ENCODE measurements at regions not wholly inside any gene's neighbourhood (a gene's known extent, or its start where the extent isn't known, plus 50 kb on each side); places are given as distances from the start of the nearest gene placed in this dataset.
"Not testable (repeated sequence)": the region's sequence is repeated elsewhere in the genome, so short reads cannot be mapped to it uniquely, and the experiment has no call there.

DNA sequence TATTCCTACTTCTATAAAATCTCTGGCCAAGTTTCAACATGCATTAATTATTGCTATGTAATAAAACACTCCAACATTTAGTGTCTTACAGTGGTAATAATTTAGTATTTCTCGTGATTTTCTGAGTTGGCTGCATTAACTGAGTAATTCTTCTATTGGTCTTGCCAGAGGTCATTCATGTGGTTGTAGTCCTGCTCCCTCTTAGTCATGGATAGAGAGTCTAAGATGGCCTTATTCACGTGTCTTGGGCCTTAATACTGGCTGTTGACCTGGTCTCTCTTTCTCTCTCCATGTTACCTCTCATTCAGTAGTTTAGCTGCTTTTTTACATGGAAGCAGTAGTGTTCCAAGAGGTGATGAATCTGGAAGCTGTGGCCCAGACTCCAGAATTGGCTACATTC is 140.1 kb upstream of the ZBTB20 start:
- no peak overlapping the region for H3K27ac ChIP-seq
- no peaks in the 10 kb centered on the region for H3K27me3 ChIP-seq (ENCODE audit: insufficient read depth, low read depth, severe bottlenecking)
- H3K4me3 ChIP-seq (ENCODE audit: low read depth, low read length) = no peak overlapping the region
- DNase-seq = no peak
- H3K36me3 ChIP-seq = no peaks in the 10 kb centered on the region
- H3K9me3 ChIP-seq (ENCODE audit: severe bottlenecking) = no peaks in the 10 kb centered on the region
- TF ChIP-seq, protein P1, sequence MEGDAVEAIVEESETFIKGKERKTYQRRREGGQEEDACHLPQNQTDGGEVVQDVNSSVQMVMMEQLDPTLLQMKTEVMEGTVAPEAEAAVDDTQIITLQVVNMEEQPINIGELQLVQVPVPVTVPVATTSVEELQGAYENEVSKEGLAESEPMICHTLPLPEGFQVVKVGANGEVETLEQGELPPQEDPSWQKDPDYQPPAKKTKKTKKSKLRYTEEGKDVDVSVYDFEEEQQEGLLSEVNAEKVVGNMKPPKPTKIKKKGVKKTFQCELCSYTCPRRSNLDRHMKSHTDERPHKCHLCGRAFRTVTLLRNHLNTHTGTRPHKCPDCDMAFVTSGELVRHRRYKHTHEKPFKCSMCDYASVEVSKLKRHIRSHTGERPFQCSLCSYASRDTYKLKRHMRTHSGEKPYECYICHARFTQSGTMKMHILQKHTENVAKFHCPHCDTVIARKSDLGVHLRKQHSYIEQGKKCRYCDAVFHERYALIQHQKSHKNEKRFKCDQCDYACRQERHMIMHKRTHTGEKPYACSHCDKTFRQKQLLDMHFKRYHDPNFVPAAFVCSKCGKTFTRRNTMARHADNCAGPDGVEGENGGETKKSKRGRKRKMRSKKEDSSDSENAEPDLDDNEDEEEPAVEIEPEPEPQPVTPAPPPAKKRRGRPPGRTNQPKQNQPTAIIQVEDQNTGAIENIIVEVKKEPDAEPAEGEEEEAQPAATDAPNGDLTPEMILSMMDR (IDR thresholded peaks at IDR 0.05; ENCODE audit: low read depth, low read length) = no peak

DNA sequence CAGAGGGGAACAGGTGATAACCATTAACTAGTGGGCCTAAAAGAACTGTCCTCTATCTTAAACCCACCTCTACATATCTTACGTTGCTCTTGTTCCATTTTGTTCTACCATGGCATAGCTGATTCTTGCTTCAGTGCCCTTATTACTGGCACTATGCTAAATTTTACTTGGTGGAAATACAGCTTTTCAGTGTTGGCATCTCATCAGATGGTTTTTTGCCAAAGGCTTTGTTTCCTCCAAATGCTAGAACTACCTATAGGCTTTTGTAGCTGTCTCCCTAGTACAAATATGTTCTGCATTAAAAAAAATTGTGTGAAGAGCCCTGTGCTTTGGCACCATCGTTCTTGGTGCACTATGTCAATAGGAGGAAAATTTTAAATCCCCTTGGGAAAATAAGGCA is 145.0 kb upstream of the ZBTB20 start:
- TF ChIP-seq, protein P1 (IDR thresholded peaks at IDR 0.05; ENCODE audit: low read depth, low read length) = no peak
- Histone ChIP-seq H3K27me3 (ENCODE audit: insufficient read depth, low read depth, severe bottlenecking) (no peaks in the 10 kb centered on the region), H3K4me3 (ENCODE audit: low read depth, low read length) (no peak overlapping the region), H3K27ac (no peak overlapping the region), H3K9me3 (ENCODE audit: severe bottlenecking) (no peaks in the 10 kb centered on the region), H3K36me3 (no peaks in the 10 kb centered on the region)
- DNase-seq = no peak

DNA sequence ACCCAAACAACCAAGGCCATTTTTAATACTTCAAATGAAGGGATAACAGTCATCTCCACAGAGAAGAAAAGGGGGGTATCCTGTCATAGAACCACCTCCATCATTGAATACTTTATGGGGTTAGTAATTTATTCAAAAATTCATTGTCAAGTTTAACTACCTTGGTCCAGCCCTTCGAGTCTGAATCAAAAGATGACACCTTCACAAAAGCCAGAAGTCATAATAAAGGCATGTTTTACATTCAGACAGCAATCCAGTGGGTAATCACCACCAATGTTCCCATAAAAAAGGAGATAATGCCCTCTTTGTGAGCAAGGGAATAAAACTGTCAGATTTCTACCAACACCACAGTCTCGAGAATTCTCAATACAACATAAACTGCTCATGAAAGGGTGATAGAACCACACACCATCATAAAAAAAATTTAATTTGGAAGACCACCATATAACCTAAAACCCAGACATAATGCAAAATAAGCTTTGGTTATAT is 145.6 kb upstream of the ZBTB20 start:
- no peak for DNase-seq
- Histone ChIP-seq H3K27me3 (ENCODE audit: insufficient read depth, low read depth, severe bottlenecking) (no peaks in the 10 kb centered on the region), H3K36me3 (no peaks in the 10 kb centered on the region), H3K4me3 (ENCODE audit: low read depth, low read length) (no peak overlapping the region), H3K9me3 (ENCODE audit: severe bottlenecking) (no peaks in the 10 kb centered on the region), H3K27ac (no peak overlapping the region)
- TF ChIP-seq, protein P1 (IDR thresholded peaks at IDR 0.05; ENCODE audit: low read depth, low read length) = no peak

DNA sequence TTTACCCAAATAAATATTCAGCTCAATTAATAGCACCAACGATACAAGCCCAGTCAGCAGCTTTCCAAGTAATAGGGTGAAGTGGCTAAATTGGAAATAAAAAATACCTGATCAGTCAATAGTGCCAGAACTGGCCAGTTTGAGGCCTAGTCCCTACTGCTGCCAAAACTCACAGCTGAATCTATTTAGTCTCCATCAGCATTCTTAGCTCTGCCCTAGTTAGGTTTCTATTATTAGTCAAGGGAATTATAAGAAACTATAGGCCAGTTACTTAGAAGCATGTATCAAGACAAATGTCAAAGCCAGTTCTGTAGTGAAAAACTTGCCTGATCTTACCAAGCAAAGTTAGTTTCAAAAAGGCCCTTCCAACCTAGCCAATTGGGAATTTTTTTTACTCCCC is 146.2 kb upstream of the ZBTB20 start:
- no peaks in the 10 kb centered on the region for H3K27me3 ChIP-seq (ENCODE audit: insufficient read depth, low read depth, severe bottlenecking)

DNA sequence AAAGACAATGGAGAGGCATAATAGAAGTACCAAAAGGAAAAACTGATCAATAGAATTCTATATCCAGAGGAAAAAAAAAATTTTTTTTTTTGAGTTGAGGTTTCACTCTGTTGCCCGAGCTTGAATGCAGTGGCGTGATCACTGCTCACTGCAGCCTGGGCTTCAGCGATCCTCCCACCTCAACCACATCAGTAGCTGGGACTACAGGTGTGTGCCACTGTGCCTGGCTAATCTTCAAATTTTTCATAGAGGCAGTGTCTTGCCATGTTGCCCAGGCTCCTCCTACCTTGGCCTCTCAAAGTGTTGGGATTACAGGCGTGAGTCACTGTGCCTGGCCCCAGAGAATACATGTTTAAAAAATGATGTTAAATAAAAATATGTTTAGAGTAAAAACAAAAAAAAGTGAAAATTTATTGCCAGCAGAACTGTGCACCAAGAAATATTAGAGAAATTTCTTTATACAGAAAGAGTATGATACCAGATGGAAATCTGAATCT is 154.3 kb upstream of the ZBTB20 start:
- H3K27me3 ChIP-seq (ENCODE audit: insufficient read depth, low read depth, severe bottlenecking) = no peaks in the 10 kb centered on the region
- TF ChIP-seq, protein P1 (IDR thresholded peaks at IDR 0.05; ENCODE audit: low read depth, low read length) = no peak
- no peak overlapping the region for H3K4me3 ChIP-seq (ENCODE audit: low read depth, low read length)
- no peak for DNase-seq
- no peak overlapping the region for H3K27ac ChIP-seq
- no peaks in the 10 kb centered on the region for H3K9me3 ChIP-seq (ENCODE audit: severe bottlenecking)
- no peaks in the 10 kb centered on the region for H3K36me3 ChIP-seq

More for the DNA sequence above, 146.2 kb upstream of the ZBTB20 start:
- H3K4me3 ChIP-seq (ENCODE audit: low read depth, low read length) = no peak overlapping the region
- H3K36me3 ChIP-seq = no peaks in the 10 kb centered on the region
- H3K9me3 ChIP-seq (ENCODE audit: severe bottlenecking) = no peaks in the 10 kb centered on the region
- TF ChIP-seq, protein P1 (IDR thresholded peaks at IDR 0.05; ENCODE audit: low read depth, low read length) = no peak
- no peak overlapping the region for H3K27ac ChIP-seq
- DNase-seq = no peak

DNA sequence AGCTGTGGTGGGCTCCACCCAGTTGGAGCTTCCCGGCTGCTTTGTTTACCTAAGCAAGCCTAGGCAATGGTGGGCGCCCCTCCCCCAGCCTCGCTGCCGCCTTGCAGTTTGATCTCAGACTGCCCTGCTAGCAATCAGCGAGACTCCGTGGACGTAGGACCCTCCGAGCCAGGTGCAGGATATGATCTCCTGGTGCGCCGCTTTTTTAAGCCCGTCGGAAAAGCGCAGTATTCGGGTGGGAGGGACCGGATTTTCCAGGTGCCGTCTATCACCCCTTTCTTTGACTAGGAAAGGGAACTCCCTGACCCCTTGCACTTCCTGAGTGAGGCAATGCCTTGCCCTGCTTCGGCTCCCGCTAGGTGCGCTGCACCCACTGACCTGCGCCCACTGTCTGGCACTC is 170.9 kb upstream of the ZBTB20 start:
- H3K27ac ChIP-seq; H3K36me3 ChIP-seq; H3K9me3 ChIP-seq (ENCODE audit: severe bottlenecking); H3K27me3 ChIP-seq (ENCODE audit: insufficient read depth, low read depth, severe bottlenecking); H3K4me3 ChIP-seq (ENCODE audit: low read depth, low read length); DNase-seq: not testable (repeated sequence)
